BLaER1 treated with 17β-estradiol and CSF1 and Interleukin-3, amounts not matched to agents 10 nM and 100 nM (cell line): ENCODE measurements at regions not wholly inside any gene's neighbourhood (a gene's known extent, or its start where the extent isn't known, plus 50 kb on each side); places are given as distances from the start of the nearest gene placed in this dataset.
A peak's percentile ranks its signal among the peaks of the same experiment; 100 is the strongest.

Experiments
- H3K27ac ChIP-seq, 11 experiments: shearing (Covaris generic); formaldehyde crosslinking; 2 replicates each; pipeline ENCODE4 v1.8.1; 2022
- H3K27me3 ChIP-seq, 11 experiments: shearing (Covaris generic); formaldehyde crosslinking; 2 replicates each; pipeline ENCODE4 v1.8.1; 2022
- H3K36me3 ChIP-seq, 11 experiments: shearing (Covaris generic); formaldehyde crosslinking; 2 replicates each; pipeline ENCODE4 v1.8.1; 2022
- H3K4me1 ChIP-seq, 10 experiments: shearing (Covaris generic); formaldehyde crosslinking; 2 replicates each; pipeline ENCODE4 v1.8.1; 2022
- H3K4me2 ChIP-seq, 11 experiments: shearing (Covaris generic); formaldehyde crosslinking; 2 replicates each; pipeline ENCODE4 v1.8.1; 2022
- H3K4me3 ChIP-seq, 10 experiments: shearing (Covaris generic); formaldehyde crosslinking; 2 replicates each; pipeline ENCODE4 v1.8.1; 2022
- H3K9ac ChIP-seq, 11 experiments: shearing (Covaris generic); formaldehyde crosslinking; 2 replicates each; pipeline ENCODE4 v1.8.1; 2022
- H3K9me3 ChIP-seq, 11 experiments: shearing (Covaris generic); formaldehyde crosslinking; replicated peaks in 1 of 11; 2 replicates each; pipeline ENCODE4 v1.8.1; 2022
- H4K20me1 ChIP-seq, 11 experiments: shearing (Covaris generic); formaldehyde crosslinking; 2 replicates each; pipeline ENCODE4 v1.8.1; 2022
- Cebpa-rat ChIP-seq, 11 experiments: shearing (Covaris generic); IDR thresholded peaks; 2 replicates each; pipeline ENCODE4 v1.8.1; 2022

DNA sequence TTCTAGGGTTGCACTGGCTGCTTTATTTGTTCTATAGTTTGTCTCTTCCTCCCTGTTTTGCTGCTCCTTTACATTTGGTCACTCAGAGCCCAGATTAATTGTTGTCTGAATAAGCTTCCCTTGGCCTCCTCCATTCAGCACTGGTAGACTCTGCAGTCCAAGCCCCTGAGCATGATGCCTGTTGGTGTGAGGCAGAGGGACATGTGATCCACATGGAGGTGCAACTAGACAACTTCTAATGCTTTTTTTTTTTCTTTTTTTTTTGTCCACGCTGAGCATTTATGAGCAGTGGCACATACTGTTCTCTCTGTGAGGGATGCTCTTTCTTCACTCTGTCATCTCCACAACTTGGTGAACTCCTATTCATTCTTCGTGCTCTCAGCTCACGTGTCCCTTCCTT lies 167.3 kb upstream of the TBC1D5 start:
- Histone ChIP-seq H3K36me3 (peaks cover 0 to 6% (median 0%) of the 10 kb centered on the region in 11 experiments; a peak in 3 of 22 replicates), H3K4me3 (no peak overlapping the region), H3K9me3 (peaks cover 7 to 28% (median 16%) of the 10 kb centered on the region in 11 experiments), H3K4me1 (peaks cover 39 to 99% (median 97%) of the 10 kb centered on the region in 10 experiments), H3K4me2 (peak overlapping the region in 9 of 11 experiments; percentile 48 to 85 (median 79); a peak in 16 of 22 replicates), H3K27ac (peak overlapping the region in 7 of 11 experiments; percentile 53 to 92 (median 88); a peak in 14 of 22 replicates), H3K27me3 (no peaks in the 10 kb centered on the region), H3K9ac (peak overlapping the region in 2 of 11 experiments; percentile 10 to 79; a peak in 3 of 22 replicates), H4K20me1 (no peaks in the 10 kb centered on the region)
- TF ChIP-seq Cebpa-rat (IDR thresholded peaks at IDR 0.05), result no peak

DNA sequence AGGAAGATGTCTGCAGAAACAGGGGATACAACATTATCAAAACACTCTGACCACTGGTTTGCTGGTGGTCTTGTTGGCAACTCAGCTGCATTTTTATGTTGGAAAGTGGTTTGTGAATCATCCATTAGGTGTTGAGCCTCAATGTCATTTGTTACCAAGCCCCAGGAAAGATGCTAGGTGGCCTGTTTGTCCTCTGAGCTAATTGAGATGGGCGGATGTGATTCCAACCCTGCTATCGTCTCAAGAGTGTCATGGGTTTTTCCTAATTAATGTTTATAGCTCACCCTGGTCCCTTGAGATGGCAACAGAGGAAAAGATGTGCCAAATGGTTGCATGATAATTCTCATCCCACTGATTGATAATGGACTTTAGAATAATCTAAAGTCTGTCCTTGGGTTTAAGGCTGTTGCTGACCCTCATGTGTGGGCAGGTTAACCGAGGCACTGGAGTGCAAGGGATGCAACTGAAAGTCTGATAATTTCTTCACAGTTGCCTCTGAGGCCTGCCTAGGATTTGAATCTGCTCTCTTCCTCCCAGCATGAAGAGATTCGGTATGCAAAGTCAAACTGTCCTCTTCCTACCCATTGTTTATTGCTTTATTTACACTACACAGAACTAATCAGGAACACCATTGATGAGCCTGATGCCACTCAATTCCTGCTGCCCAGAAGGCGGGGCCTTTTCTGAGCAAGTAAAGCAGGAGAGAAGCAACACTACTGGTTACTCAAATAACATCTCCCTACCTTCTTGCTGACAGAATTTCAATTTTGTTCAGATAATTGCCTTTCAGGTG lies 166.2 kb upstream of the TBC1D5 start:
- no peaks in the 10 kb centered on the region for H4K20me1 ChIP-seq

GRCh38 chr3:17905996-17906395 lies 163.6 kb upstream of the TBC1D5 start:
- Histone ChIP-seq H3K9me3 (peaks cover 10 to 50% (median 32%) of the 10 kb centered on the region in 11 experiments), H3K4me1 (peaks cover 44 to 97% (median 89%) of the 10 kb centered on the region in 10 experiments), H3K9ac (peak overlapping the region in 8 of 11 experiments; percentile 42 to 75 (median 70); a peak in 16 of 22 replicates), H3K36me3 (peaks cover 0 to 6% (median 0%) of the 10 kb centered on the region in 11 experiments; a peak in 3 of 22 replicates), H3K4me3 (no peak overlapping the region), H3K27ac (peak overlapping the region in 9 of 11 experiments; percentile 20 to 92 (median 86); a peak in 17 of 22 replicates), H4K20me1 (no peaks in the 10 kb centered on the region), H3K27me3 (no peaks in the 10 kb centered on the region), H3K4me2 (peak overlapping the region; percentile 8 to 77 (median 61))
- peak in 4 of 11 experiments; percentile 50 to 72 (median 60); a peak in 5 of 22 replicates for TF ChIP-seq Cebpa-rat (IDR thresholded peaks at IDR 0.05)

More for the DNA sequence above, 166.2 kb upstream of the TBC1D5 start:
- peak overlapping the region in 8 of 11 experiments; percentile 13 to 92 (median 86); a peak in 15 of 22 replicates for H3K27ac ChIP-seq
- H3K36me3 ChIP-seq, result peaks cover 0 to 6% (median 0%) of the 10 kb centered on the region in 11 experiments; a peak in 3 of 22 replicates
- TF ChIP-seq Cebpa-rat (IDR thresholded peaks at IDR 0.05), result no peak
- peak overlapping the region in 1 of 11 experiments; percentile 79; a peak in 2 of 22 replicates for H3K9ac ChIP-seq
- peaks cover 7 to 32% (median 16%) of the 10 kb centered on the region in 11 experiments for H3K9me3 ChIP-seq
- H3K4me2 ChIP-seq, result peak overlapping the region in 9 of 11 experiments; percentile 23 to 85 (median 79); a peak in 18 of 22 replicates
- peaks cover 47 to 99% (median 96%) of the 10 kb centered on the region in 10 experiments for H3K4me1 ChIP-seq
- no peaks in the 10 kb centered on the region for H3K27me3 ChIP-seq
- H3K4me3 ChIP-seq, result peak overlapping the region in 1 of 10 experiments; percentile 4; a peak in 1 of 20 replicates

- no peak for TF ChIP-seq Cebpa-rat (IDR thresholded peaks at IDR 0.05)
- 0 out of 22 replicates have a peak, but pooled peaks cover 0 to 4% (median 0%) of the 10 kb centered on the region in 11 experiments for H3K36me3 ChIP-seq
Measured at GRCh38 chr3:17901893-17902292, 159.5 kb upstream of the TBC1D5 start.

GRCh38 chr3:17894434-17895060 lies 152.1 kb upstream of the TBC1D5 start:
- no peak overlapping the region for H3K4me3 ChIP-seq
- H3K4me2 ChIP-seq, result no peak overlapping the region
- H3K36me3 ChIP-seq, result 0 out of 22 replicates have a peak, but pooled peaks cover 0 to under 1% (median 0%) of the 10 kb centered on the region in 11 experiments
- H3K27me3 ChIP-seq, result no peaks in the 10 kb centered on the region
- no peak overlapping the region for H3K9ac ChIP-seq
- H3K27ac ChIP-seq, result no peak overlapping the region
- no peaks in the 10 kb centered on the region for H3K4me1 ChIP-seq
- H3K9me3 ChIP-seq, result peaks cover 11 to 48% (median 39%) of the 10 kb centered on the region in 11 experiments; a peak in 20 of 22 replicates
- no peak for TF ChIP-seq Cebpa-rat (IDR thresholded peaks at IDR 0.05)
- H4K20me1 ChIP-seq, result no peaks in the 10 kb centered on the region

More at GRCh38 chr3:17901893-17902292, 159.5 kb upstream of the TBC1D5 start:
- Histone ChIP-seq H3K27ac (peak overlapping the region in 7 of 11 experiments; percentile 5 to 92 (median 48); a peak in 10 of 22 replicates), H4K20me1 (no peaks in the 10 kb centered on the region), H3K27me3 (no peaks in the 10 kb centered on the region), H3K4me3 (no peak overlapping the region), H3K4me2 (peak overlapping the region in 10 of 11 experiments; percentile 1 to 71 (median 55); a peak in 16 of 22 replicates), H3K9me3 (peaks cover 6 to 57% (median 39%) of the 10 kb centered on the region in 11 experiments; a peak in 20 of 22 replicates), H3K4me1 (peaks cover 36 to 57% (median 54%) of the 10 kb centered on the region in 10 experiments), H3K9ac (no peak overlapping the region)

GRCh38 chr3:17891139-17891856 lies 148.9 kb upstream of the TBC1D5 start:
- Histone ChIP-seq H3K4me1 (no peaks in the 10 kb centered on the region), H3K36me3 (no peaks in the 10 kb centered on the region), H3K4me2 (no peak overlapping the region), H3K9me3 (peaks cover 0 to 29% (median 25%) of the 10 kb centered on the region in 11 experiments; a peak in 18 of 22 replicates), H3K4me3 (no peak overlapping the region), H4K20me1 (no peaks in the 10 kb centered on the region), H3K27me3 (no peaks in the 10 kb centered on the region), H3K9ac (no peak overlapping the region), H3K27ac (no peak overlapping the region)
- TF ChIP-seq Cebpa-rat (IDR thresholded peaks at IDR 0.05), result no peak

DNA sequence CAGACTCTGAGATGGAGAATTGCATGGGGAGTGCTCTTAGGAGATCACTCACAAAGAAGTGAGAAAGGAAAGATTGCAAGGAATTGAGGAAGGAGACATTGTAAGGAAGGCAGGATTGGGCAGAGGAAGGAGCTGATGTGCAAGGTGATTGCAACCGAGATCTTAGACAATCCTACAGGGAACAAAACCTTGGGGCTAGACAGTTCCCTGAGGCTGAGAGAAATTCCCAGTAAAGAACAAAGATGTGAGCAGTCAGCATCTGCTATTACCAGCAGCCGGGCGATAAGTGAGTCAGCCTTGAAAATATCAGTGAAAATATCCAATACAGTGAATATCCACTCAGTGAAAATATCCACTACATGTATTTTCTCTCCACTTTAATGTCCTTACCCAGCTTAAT lies 143.6 kb upstream of the TBC1D5 start:
- Histone ChIP-seq H3K9me3 (no peaks in the 10 kb centered on the region), H3K36me3 (no peaks in the 10 kb centered on the region), H4K20me1 (no peaks in the 10 kb centered on the region), H3K4me3 (no peak overlapping the region), H3K4me1 (no peaks in the 10 kb centered on the region), H3K4me2 (no peak overlapping the region), H3K9ac (no peak overlapping the region), H3K27ac (no peak overlapping the region), H3K27me3 (no peaks in the 10 kb centered on the region)
- TF ChIP-seq Cebpa-rat (IDR thresholded peaks at IDR 0.05), result no peak

- H3K4me2 ChIP-seq, result no peak overlapping the region
- no peaks in the 10 kb centered on the region for H4K20me1 ChIP-seq
- no peaks in the 10 kb centered on the region for H3K36me3 ChIP-seq
- no peak overlapping the region for H3K9ac ChIP-seq
- H3K4me1 ChIP-seq, result no peaks in the 10 kb centered on the region
- no peak overlapping the region for H3K4me3 ChIP-seq
- H3K27ac ChIP-seq, result no peak overlapping the region
- no peaks in the 10 kb centered on the region for H3K9me3 ChIP-seq
- H3K27me3 ChIP-seq, result no peaks in the 10 kb centered on the region
- TF ChIP-seq Cebpa-rat (IDR thresholded peaks at IDR 0.05), result no peak
Measured at GRCh38 chr3:17882981-17883380, 140.6 kb upstream of the TBC1D5 start.
